Keratinocyte (primary cell): ENCODE measurements at regions not wholly inside any gene's neighbourhood (a gene's known extent, or its start where the extent isn't known, plus 50 kb on each side); places are given as distances from the start of the nearest gene placed in this dataset.
"Not testable (repeated sequence)": the region's sequence is repeated elsewhere in the genome, so short reads cannot be mapped to it uniquely, and the experiment has no call there.

ENCODE experiments used
- DNase-seq: peaks from one replicate; pipeline ENCODE4 v3.0.0-alpha.2; 2011; ENCODE audit warnings: low read depth, missing footprints, low spot score
- FAIRE-seq: peaks from 2 replicates; lab custom pipeline; 2011; peaks lifted over from hg19 to GRCh38; lab: Jason Lieb, UNC
- H2AFZ ChIP-seq: 2 replicates; pipeline ENCODE4 v1.6.0; 2012; ENCODE audit warnings: low read length, control low read depth, inconsistent platforms; ENCODE audit not compliant: control insufficient read depth
- H3K27ac ChIP-seq: 2 replicates; pipeline ENCODE4 v1.5.1; 2011; ENCODE audit warnings: low read length; ENCODE audit not compliant: control insufficient read depth, insufficient read depth
- H3K27me3 ChIP-seq: 3 replicates; pipeline ENCODE4 v1.6.0; 2011; ENCODE audit warnings: low read length; ENCODE audit not compliant: control insufficient read depth, insufficient read depth; ENCODE audit errors: extremely low read depth
- H3K36me3 ChIP-seq, 2 experiments: 2 replicates in 1 of 2; 3 replicates in 1 of 2; pipeline ENCODE4 v1.5.1; 2011; ENCODE audit warnings: low read length in 2 of 2, mild to moderate bottlenecking in 1 of 2; ENCODE audit not compliant: control insufficient read depth in 2 of 2, insufficient read depth in 2 of 2; ENCODE audit errors: extremely low read depth in 1 of 2
- H3K4me1 ChIP-seq: 3 replicates; pipeline ENCODE4 v1.5.1; 2011; ENCODE audit warnings: low read length; ENCODE audit not compliant: control insufficient read depth, insufficient read depth; ENCODE audit errors: extremely low read depth
- H3K4me2 ChIP-seq: 3 replicates; pipeline ENCODE4 v1.6.0; 2011; ENCODE audit warnings: low read depth, low read length; ENCODE audit not compliant: control insufficient read depth, insufficient read depth; ENCODE audit errors: extremely low read depth
- H3K4me3 ChIP-seq, 3 experiments: fragments of 200-600 bp in 1 of 3; sonication (generic) in 1 of 3; 2 replicates in 2 of 3; 3 replicates in 1 of 3; pipeline ENCODE4 v1.5.1; 2011 to 2016; ENCODE audit warnings: low read length in 3 of 3, mild to moderate bottlenecking in 3 of 3, control low read depth in 2 of 3, inconsistent platforms in 1 of 3, low read depth in 1 of 3, mixed read lengths in 1 of 3, mixed run types in 1 of 3, moderate library complexity in 1 of 3; ENCODE audit not compliant: control insufficient read depth in 2 of 3, insufficient read depth in 2 of 3; ENCODE audit errors: extremely low read depth in 1 of 3
- H3K79me2 ChIP-seq: 2 replicates; pipeline ENCODE4 v1.6.0; 2012; ENCODE audit warnings: low read length; ENCODE audit not compliant: control insufficient read depth, insufficient read depth
- H3K9ac ChIP-seq: 3 replicates; pipeline ENCODE4 v1.6.0; 2011; ENCODE audit warnings: low read length; ENCODE audit not compliant: control insufficient read depth, insufficient read depth; ENCODE audit errors: extremely low read depth
- H3K9me1 ChIP-seq: 3 replicates; pipeline ENCODE4 v1.6.0; 2011; ENCODE audit warnings: low read length; ENCODE audit not compliant: control insufficient read depth, insufficient read depth; ENCODE audit errors: extremely low read depth
- H3K9me3 ChIP-seq: 2 replicates; pipeline ENCODE4 v1.5.1; 2012; ENCODE audit warnings: low read depth, low read length; ENCODE audit not compliant: control insufficient read depth
- H4K20me1 ChIP-seq: 3 replicates; pipeline ENCODE4 v1.6.0; 2011; ENCODE audit warnings: low read length; ENCODE audit not compliant: control insufficient read depth, insufficient read depth; ENCODE audit errors: extremely low read depth
- CTCF ChIP-seq, 3 experiments: IDR thresholded peaks in 1 of 3; conservative IDR thresholded peaks in 1 of 3; optimal IDR thresholded peaks in 1 of 3; 2 replicates in 2 of 3; 3 replicates in 1 of 3; pipeline versions ENCODE3 to v1.5.1; 2011; ENCODE audit warnings: low read length in 3 of 3, mild to moderate bottlenecking in 3 of 3, moderate library complexity in 2 of 3, control low read depth in 1 of 3, inconsistent platforms in 1 of 3; ENCODE audit not compliant: insufficient read depth in 2 of 3; ENCODE audit errors: extremely low read depth in 1 of 3
- EZH2 ChIP-seq: IDR thresholded peaks from one replicate; pipeline ENCODE4 v1.6.1; 2012; ENCODE audit warnings: inconsistent platforms, mild to moderate bottlenecking, low read length, moderate library complexity
- dilution Hi-C: fragments of 300-500 bp; cut with MboI; formaldehyde crosslinking; loops from one replicate; pipeline ENCODE4 v1.7.0; 2020; ENCODE audit warnings: low sequenced_read_pairs; ENCODE audit not compliant: extremely low pct_ligation_motif_present

GRCh38 chr2:77588438-77588837, 66.3 kb upstream of the LRRTM4 start:
- Histone ChIP-seq H3K4me2 (no peak overlapping the region), H3K9me3 (no peaks in the 10 kb centered on the region), H4K20me1 (no peaks in the 10 kb centered on the region), H3K4me3 (no peak overlapping the region), H3K27me3 (no peaks in the 10 kb centered on the region), H3K27ac (no peak overlapping the region), H2AFZ (no peak overlapping the region), H3K36me3 (no peaks in the 10 kb centered on the region), H3K9ac (no peak overlapping the region), H3K79me2 (no peaks in the 10 kb centered on the region), H3K4me1 (no peaks in the 10 kb centered on the region), H3K9me1 (no peaks in the 10 kb centered on the region)
- FAIRE-seq (no peak), DNase-seq (no peak)
- dilution Hi-C loops: no loop called here
- no peak for TF ChIP-seq EZH2
- no peak for TF ChIP-seq CTCF (optimal IDR thresholded peaks at IDR 0.05 in 1 of 3, IDR thresholded peaks at IDR 0.05 in 1 of 3, conservative IDR thresholded peaks at IDR 0.05 in 1 of 3; ENCODE audit: extremely low read depth in 1 of 3, insufficient read depth in 2 of 3, low read length in 3 of 3)

GRCh38 chr2:77590298-77590917, 68.2 kb upstream of the LRRTM4 start:
- no peaks in the 10 kb centered on the region for H3K9me3 ChIP-seq
- no peak overlapping the region for H3K9ac ChIP-seq
- no peak overlapping the region for H2AFZ ChIP-seq
- no peaks in the 10 kb centered on the region for H3K79me2 ChIP-seq
- DNase-seq: no peak
- no peaks in the 10 kb centered on the region for H3K36me3 ChIP-seq
- H4K20me1 ChIP-seq: no peaks in the 10 kb centered on the region
- H3K4me3 ChIP-seq: no peak overlapping the region
- no peak overlapping the region for H3K4me2 ChIP-seq
- dilution Hi-C loops: no loop called here
- no peaks in the 10 kb centered on the region for H3K27me3 ChIP-seq
- no peaks in the 10 kb centered on the region for H3K4me1 ChIP-seq
- no peak overlapping the region for H3K27ac ChIP-seq
- no peak for FAIRE-seq
- TF ChIP-seq EZH2 (no peak), CTCF (optimal IDR thresholded peaks at IDR 0.05 in 1 of 3, IDR thresholded peaks at IDR 0.05 in 1 of 3, conservative IDR thresholded peaks at IDR 0.05 in 1 of 3; ENCODE audit: extremely low read depth in 1 of 3, insufficient read depth in 2 of 3, low read length in 3 of 3) (no peak)
- H3K9me1 ChIP-seq: no peaks in the 10 kb centered on the region

GRCh38 chr2:77592955-77593354, 70.8 kb upstream of the LRRTM4 start:
- H3K36me3 ChIP-seq, H3K9ac ChIP-seq, H3K27me3 ChIP-seq, dilution Hi-C loops, H3K27ac ChIP-seq, H3K9me1 ChIP-seq, FAIRE-seq, H2AFZ ChIP-seq, H3K79me2 ChIP-seq, H3K4me2 ChIP-seq, H3K9me3 ChIP-seq, DNase-seq, H3K4me3 ChIP-seq, H3K4me1 ChIP-seq, H4K20me1 ChIP-seq: not testable (repeated sequence)
